OCI-LY1 (cell line): ENCODE measurements at regions not wholly inside any gene's neighbourhood (a gene's known extent, or its start where the extent isn't known, plus 50 kb on each side); places are given as distances from the start of the nearest gene placed in this dataset.

Source experiments
- H2AFZ ChIP-seq: fragments of 200-600 bp; sonication (generic), shearing (Covaris generic); 2 replicates; pipeline ENCODE4 v1.6.0; 2014; ENCODE audit warnings: antibody characterized with exemption, mild to moderate bottlenecking, low read length
- H3F3A ChIP-seq: fragments of 200-600 bp; sonication (generic), shearing (Covaris generic); 2 replicates; pipeline ENCODE4 v1.6.0; 2014; ENCODE audit warnings: mild to moderate bottlenecking, antibody characterized with exemption, low read length, moderate library complexity; ENCODE audit not compliant: insufficient read depth
- H3K27ac ChIP-seq: fragments of 200-600 bp; sonication (generic); 2 replicates; pipeline ENCODE4 v1.5.1; 2014; ENCODE audit warnings: low read length, mixed run types, mild to moderate bottlenecking, low read depth; ENCODE audit not compliant: poor library complexity, severe bottlenecking
- H3K27me3 ChIP-seq: fragments of 200-600 bp; sonication (generic); 2 replicates; pipeline ENCODE4 v1.6.0; 2014; ENCODE audit warnings: antibody characterized with exemption, mild to moderate bottlenecking, low read length, moderate library complexity; ENCODE audit not compliant: insufficient read depth
- H3K36me3 ChIP-seq: fragments of 200-600 bp; sonication (generic); 2 replicates; pipeline ENCODE4 v1.6.1; 2014; ENCODE audit warnings: mild to moderate bottlenecking, antibody characterized with exemption, low read length, moderate library complexity, mixed read lengths; ENCODE audit not compliant: insufficient read depth
- H3K4me1 ChIP-seq: fragments of 200-600 bp; sonication (generic); 2 replicates; pipeline ENCODE4 v1.5.1; 2014; ENCODE audit warnings: mild to moderate bottlenecking, low read length, moderate library complexity; ENCODE audit not compliant: insufficient read depth, severe bottlenecking
- H3K4me2 ChIP-seq: fragments of 200-600 bp; sonication (generic), shearing (Covaris generic); 2 replicates; pipeline ENCODE4 v1.6.1; 2014; ENCODE audit warnings: low read length
- H3K4me3 ChIP-seq: fragments of 200-600 bp; sonication (generic); 2 replicates; pipeline ENCODE4 v1.5.1; 2014; ENCODE audit warnings: low read length, low read depth, mild to moderate bottlenecking, mixed read lengths; ENCODE audit not compliant: poor library complexity, severe bottlenecking
- H3K79me2 ChIP-seq: fragments of 200-600 bp; shearing (Covaris generic); 2 replicates; pipeline ENCODE4 v1.6.1; 2016; ENCODE audit warnings: mixed run types, low read length, mixed read lengths; ENCODE audit not compliant: insufficient read depth
- H3K9ac ChIP-seq: fragments of 200-600 bp; sonication (generic), shearing (Covaris generic); 2 replicates; pipeline ENCODE4 v1.6.1; 2014; ENCODE audit warnings: mild to moderate bottlenecking, low read length, mixed read lengths
- H3K9me2 ChIP-seq: fragments of 200-600 bp; sonication (generic), shearing (Covaris generic); 2 replicates; pipeline ENCODE4 v1.6.1; 2014; ENCODE audit warnings: low read depth, mild to moderate bottlenecking, low read length, mixed read lengths
- H3K9me3 ChIP-seq: fragments of 200-600 bp; shearing (Covaris generic); 2 replicates; pipeline ENCODE4 v1.6.1; 2014; ENCODE audit warnings: low read length, mixed read lengths
- H4K20me1 ChIP-seq: fragments of 200-600 bp; sonication (generic), shearing (Covaris generic); 2 replicates; pipeline ENCODE4 v1.6.0; 2016; ENCODE audit warnings: mild to moderate bottlenecking, low read length; ENCODE audit not compliant: insufficient read depth
- CTCF ChIP-seq: fragments of 200-600 bp; sonication (generic), shearing (Covaris generic); IDR thresholded peaks from 2 replicates; pipeline ENCODE4 v1.5.1; 2017; ENCODE audit warnings: mild to moderate bottlenecking, antibody characterized with exemption, low read length, moderate library complexity, mixed read lengths
- EZH2 ChIP-seq: fragments of 200-600 bp; sonication (generic), shearing (Covaris generic); IDR thresholded peaks from 2 replicates; pipeline ENCODE4 v1.8.0; 2017; ENCODE audit warnings: borderline replicate concordance, mixed run types, mild to moderate bottlenecking, antibody characterized with exemption, low read length, moderate library complexity, mixed read lengths

GRCh38 chr5:125381290-125381689, 634.9 kb upstream of the ZNF608 start:
- TF ChIP-seq EZH2 (no peak), CTCF (no peak)
- H2AFZ ChIP-seq, result no peak overlapping the region
- H3K4me3 ChIP-seq, result no peak overlapping the region
- H3K79me2 ChIP-seq, result no peaks in the 10 kb centered on the region
- H3K36me3 ChIP-seq, result no peaks in the 10 kb centered on the region
- no peak overlapping the region for H3K27ac ChIP-seq
- H3K9ac ChIP-seq, result no peak overlapping the region
- no peaks in the 10 kb centered on the region for H4K20me1 ChIP-seq
- no peaks in the 10 kb centered on the region for H3K4me1 ChIP-seq
- H3K9me3 ChIP-seq, result no peaks in the 10 kb centered on the region
- no peaks in the 10 kb centered on the region for H3F3A ChIP-seq
- no peaks in the 10 kb centered on the region for H3K9me2 ChIP-seq
- no peaks in the 10 kb centered on the region for H3K27me3 ChIP-seq
- no peak overlapping the region for H3K4me2 ChIP-seq

- no peaks in the 10 kb centered on the region for H3K36me3 ChIP-seq
- TF ChIP-seq CTCF (no peak), EZH2 (no peak)
These were observed 637.6 kb upstream of the ZNF608 start for GRCh38 chr5:125384071-125384470.

GRCh38 chr5:125390326-125390725, 643.9 kb upstream of the ZNF608 start:
- Histone ChIP-seq H3K4me3 (no peak overlapping the region), H3K36me3 (no peaks in the 10 kb centered on the region), H3K79me2 (no peaks in the 10 kb centered on the region), H3K27ac (no peak overlapping the region), H3F3A (no peaks in the 10 kb centered on the region), H3K4me2 (no peak overlapping the region), H3K4me1 (peaks cover 12% of the 10 kb centered on the region), H3K9ac (no peak overlapping the region), H2AFZ (no peak overlapping the region), H3K9me2 (no peaks in the 10 kb centered on the region), H4K20me1 (no peaks in the 10 kb centered on the region), H3K9me3 (no peaks in the 10 kb centered on the region), H3K27me3 (no peaks in the 10 kb centered on the region)
- TF ChIP-seq EZH2 (no peak), CTCF (no peak)

More at GRCh38 chr5:125384071-125384470, 637.6 kb upstream of the ZNF608 start:
- no peaks in the 10 kb centered on the region for H3F3A ChIP-seq
- H3K27ac ChIP-seq, result no peak overlapping the region
- H3K4me1 ChIP-seq, result no peaks in the 10 kb centered on the region
- H3K9ac ChIP-seq, result no peak overlapping the region
- H3K27me3 ChIP-seq, result no peaks in the 10 kb centered on the region
- no peaks in the 10 kb centered on the region for H3K9me3 ChIP-seq
- H3K9me2 ChIP-seq, result no peaks in the 10 kb centered on the region
- H3K4me3 ChIP-seq, result no peak overlapping the region
- H3K4me2 ChIP-seq, result no peak overlapping the region
- no peaks in the 10 kb centered on the region for H4K20me1 ChIP-seq
- H3K79me2 ChIP-seq, result no peaks in the 10 kb centered on the region
- H2AFZ ChIP-seq, result no peak overlapping the region
